ENCODE measurements at regions not wholly inside any gene's neighbourhood (a gene's known extent, or its start where the extent isn't known, plus 50 kb on each side); places are given as distances from the start of the nearest gene placed in this dataset.

DNA sequence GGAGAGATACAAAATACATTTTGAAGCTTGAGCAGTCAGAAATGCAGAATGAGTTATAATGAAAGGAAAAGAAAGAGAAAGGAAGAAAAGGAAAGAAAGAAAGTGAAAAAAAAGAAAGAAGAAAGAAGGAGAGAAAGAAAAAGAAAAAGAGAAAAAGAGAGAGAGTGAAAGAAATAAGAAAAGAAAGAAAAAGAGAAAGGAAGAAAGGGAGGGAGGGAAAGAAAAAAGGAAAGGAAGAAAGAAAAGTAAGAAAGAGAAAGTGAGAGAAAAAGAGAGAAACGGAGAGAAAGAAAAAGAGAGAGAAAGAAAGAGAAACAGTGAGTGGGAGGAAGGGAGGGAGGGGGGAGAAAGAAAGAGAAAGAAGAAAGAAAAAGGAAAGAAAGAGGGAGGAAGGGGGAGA lies 549.9 kb downstream of the GALC start:
- no peak overlapping the region for H3K4me2 ChIP-seq (ENCODE audit: low read length)
- no peaks in the 10 kb centered on the region for H3K79me2 ChIP-seq (ENCODE audit: control insufficient read depth, low read length)
- no peaks in the 10 kb centered on the region for H3K36me3 ChIP-seq (ENCODE audit: control insufficient read depth, low read length)
- TF ChIP-seq EZH2phosphoT487 (IDR thresholded peaks at IDR 0.05; ENCODE audit: borderline replicate concordance, low read length) = no peak
- TF ChIP-seq, protein P1, sequence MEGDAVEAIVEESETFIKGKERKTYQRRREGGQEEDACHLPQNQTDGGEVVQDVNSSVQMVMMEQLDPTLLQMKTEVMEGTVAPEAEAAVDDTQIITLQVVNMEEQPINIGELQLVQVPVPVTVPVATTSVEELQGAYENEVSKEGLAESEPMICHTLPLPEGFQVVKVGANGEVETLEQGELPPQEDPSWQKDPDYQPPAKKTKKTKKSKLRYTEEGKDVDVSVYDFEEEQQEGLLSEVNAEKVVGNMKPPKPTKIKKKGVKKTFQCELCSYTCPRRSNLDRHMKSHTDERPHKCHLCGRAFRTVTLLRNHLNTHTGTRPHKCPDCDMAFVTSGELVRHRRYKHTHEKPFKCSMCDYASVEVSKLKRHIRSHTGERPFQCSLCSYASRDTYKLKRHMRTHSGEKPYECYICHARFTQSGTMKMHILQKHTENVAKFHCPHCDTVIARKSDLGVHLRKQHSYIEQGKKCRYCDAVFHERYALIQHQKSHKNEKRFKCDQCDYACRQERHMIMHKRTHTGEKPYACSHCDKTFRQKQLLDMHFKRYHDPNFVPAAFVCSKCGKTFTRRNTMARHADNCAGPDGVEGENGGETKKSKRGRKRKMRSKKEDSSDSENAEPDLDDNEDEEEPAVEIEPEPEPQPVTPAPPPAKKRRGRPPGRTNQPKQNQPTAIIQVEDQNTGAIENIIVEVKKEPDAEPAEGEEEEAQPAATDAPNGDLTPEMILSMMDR (IDR thresholded peaks at IDR 0.05; ENCODE audit: low read depth, low read length, poor library complexity, severe bottlenecking) = no peak
- H3K4me3 ChIP-seq (ENCODE audit: low read length) = no peak overlapping the region
- H3K27me3 ChIP-seq (ENCODE audit: control insufficient read depth, low read length) = no peaks in the 10 kb centered on the region
- no peaks in the 10 kb centered on the region for H3K4me1 ChIP-seq (ENCODE audit: control insufficient read depth, low read length)
- H4K20me1 ChIP-seq (ENCODE audit: control insufficient read depth, insufficient read depth, low read depth, low read length) = no peaks in the 10 kb centered on the region
- no peaks in the 10 kb centered on the region for H3K9me2 ChIP-seq (replicated peaks; ENCODE audit: control insufficient read depth, low read length)
- H3K27ac ChIP-seq (ENCODE audit: low read depth, low read length) = no peak overlapping the region
- H3F3A ChIP-seq (ENCODE audit: control insufficient read depth, insufficient read depth) = no peaks in the 10 kb centered on the region
- H3K9me3 ChIP-seq (ENCODE audit: control insufficient read depth, insufficient read depth, low read length) = no peaks in the 10 kb centered on the region

DNA sequence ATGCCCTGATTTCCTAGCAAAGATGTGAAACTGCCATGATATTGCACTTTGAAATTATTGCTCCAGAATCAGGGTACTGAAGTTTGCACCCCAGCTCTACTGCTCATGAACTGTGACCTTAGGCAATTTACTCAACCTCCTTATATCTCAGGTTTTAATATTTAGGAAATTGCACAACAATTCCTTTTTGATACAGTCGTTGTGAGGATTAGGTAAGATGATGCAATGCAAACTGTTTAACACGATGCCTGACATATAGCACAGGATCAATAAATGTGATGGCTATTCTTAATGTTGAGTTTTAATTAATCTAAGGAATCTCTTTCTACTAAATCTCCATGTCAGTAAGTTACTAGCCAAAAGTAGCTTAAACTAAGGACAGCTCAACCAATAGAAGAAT lies 555.8 kb downstream of the GALC start:
- H3K4me3 ChIP-seq (ENCODE audit: low read length) = no peak overlapping the region
- H3F3A ChIP-seq (ENCODE audit: control insufficient read depth, insufficient read depth) = no peaks in the 10 kb centered on the region
- H3K9me3 ChIP-seq (ENCODE audit: control insufficient read depth, insufficient read depth, low read length) = no peaks in the 10 kb centered on the region
- no peaks in the 10 kb centered on the region for H4K20me1 ChIP-seq (ENCODE audit: control insufficient read depth, insufficient read depth, low read depth, low read length)
- no peak overlapping the region for H3K27ac ChIP-seq (ENCODE audit: low read depth, low read length)
- no peaks in the 10 kb centered on the region for H3K9me2 ChIP-seq (replicated peaks; ENCODE audit: control insufficient read depth, low read length)
- no peaks in the 10 kb centered on the region for H3K27me3 ChIP-seq (ENCODE audit: control insufficient read depth, low read length)
- H3K79me2 ChIP-seq (ENCODE audit: control insufficient read depth, low read length) = no peaks in the 10 kb centered on the region
- TF ChIP-seq, protein P1 (IDR thresholded peaks at IDR 0.05; ENCODE audit: low read depth, low read length, poor library complexity, severe bottlenecking) = no peak
- no peak for TF ChIP-seq EZH2phosphoT487 (IDR thresholded peaks at IDR 0.05; ENCODE audit: borderline replicate concordance, low read length)
- H3K4me2 ChIP-seq (ENCODE audit: low read length) = no peak overlapping the region
- H3K4me1 ChIP-seq (ENCODE audit: control insufficient read depth, low read length) = no peaks in the 10 kb centered on the region
- H3K36me3 ChIP-seq (ENCODE audit: control insufficient read depth, low read length) = no peaks in the 10 kb centered on the region

DNA sequence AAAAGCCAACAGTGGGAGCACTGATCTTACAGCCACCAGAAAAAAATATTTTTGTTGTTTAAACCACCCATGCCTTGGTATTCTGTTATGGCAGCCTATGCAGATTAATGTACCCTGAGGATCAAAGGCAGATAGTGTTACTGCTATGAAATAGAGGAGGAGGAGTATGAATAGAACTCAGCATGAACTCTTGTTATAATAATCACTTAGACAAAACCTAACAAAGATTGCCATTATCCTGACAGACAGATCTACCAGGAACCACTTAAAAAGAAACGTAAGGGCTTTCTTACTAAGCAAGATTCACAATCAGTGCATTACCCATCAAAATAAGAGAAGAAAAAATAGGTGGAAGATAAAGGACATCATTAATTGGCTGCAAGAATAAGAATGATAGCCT lies 558.3 kb downstream of the GALC start:
- Histone ChIP-seq H3F3A (ENCODE audit: control insufficient read depth, insufficient read depth) (no peaks in the 10 kb centered on the region), H3K9me3 (ENCODE audit: control insufficient read depth, insufficient read depth, low read length) (no peaks in the 10 kb centered on the region), H3K27me3 (ENCODE audit: control insufficient read depth, low read length) (no peaks in the 10 kb centered on the region), H3K4me2 (ENCODE audit: low read length) (no peak overlapping the region), H3K79me2 (ENCODE audit: control insufficient read depth, low read length) (no peaks in the 10 kb centered on the region), H3K27ac (ENCODE audit: low read depth, low read length) (no peak overlapping the region), H3K4me1 (ENCODE audit: control insufficient read depth, low read length) (no peaks in the 10 kb centered on the region), H3K4me3 (ENCODE audit: low read length) (no peak overlapping the region), H3K36me3 (ENCODE audit: control insufficient read depth, low read length) (no peaks in the 10 kb centered on the region), H3K9me2 (replicated peaks; ENCODE audit: control insufficient read depth, low read length) (no peaks in the 10 kb centered on the region), H4K20me1 (ENCODE audit: control insufficient read depth, insufficient read depth, low read depth, low read length) (no peaks in the 10 kb centered on the region)
- TF ChIP-seq EZH2phosphoT487 (IDR thresholded peaks at IDR 0.05; ENCODE audit: borderline replicate concordance, low read length) = no peak
- TF ChIP-seq, protein P1 (IDR thresholded peaks at IDR 0.05; ENCODE audit: low read depth, low read length, poor library complexity, severe bottlenecking) = no peak

DNA sequence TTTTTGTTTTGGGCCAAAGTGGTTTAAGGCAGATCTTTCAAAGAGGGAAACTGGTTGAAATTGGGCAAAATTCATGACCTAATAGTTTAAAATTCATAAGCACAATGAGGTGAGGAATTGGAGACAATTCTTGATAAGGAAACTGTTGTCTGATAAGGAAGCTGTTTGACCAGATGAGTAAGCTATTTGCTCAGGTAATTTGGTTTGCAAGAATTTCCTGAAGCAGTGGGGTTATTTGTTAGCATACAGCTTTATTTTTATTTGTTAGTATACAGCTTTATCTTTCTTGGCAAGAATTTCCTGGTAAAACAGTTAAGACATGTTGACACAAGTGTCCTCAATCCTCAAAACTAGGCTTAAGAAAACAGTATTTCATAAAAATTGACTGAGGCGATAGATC lies 559.0 kb downstream of the GALC start:
- no peaks in the 10 kb centered on the region for H4K20me1 ChIP-seq (ENCODE audit: control insufficient read depth, insufficient read depth, low read depth, low read length)
- no peaks in the 10 kb centered on the region for H3F3A ChIP-seq (ENCODE audit: control insufficient read depth, insufficient read depth)
- no peaks in the 10 kb centered on the region for H3K36me3 ChIP-seq (ENCODE audit: control insufficient read depth, low read length)
- H3K9me2 ChIP-seq (replicated peaks; ENCODE audit: control insufficient read depth, low read length) = no peaks in the 10 kb centered on the region
- H3K4me3 ChIP-seq (ENCODE audit: low read length) = no peak overlapping the region
- no peaks in the 10 kb centered on the region for H3K4me1 ChIP-seq (ENCODE audit: control insufficient read depth, low read length)
- no peak for TF ChIP-seq EZH2phosphoT487 (IDR thresholded peaks at IDR 0.05; ENCODE audit: borderline replicate concordance, low read length)
- TF ChIP-seq, protein P1 (IDR thresholded peaks at IDR 0.05; ENCODE audit: low read depth, low read length, poor library complexity, severe bottlenecking) = no peak
- H3K27me3 ChIP-seq (ENCODE audit: control insufficient read depth, low read length) = no peaks in the 10 kb centered on the region
- no peaks in the 10 kb centered on the region for H3K79me2 ChIP-seq (ENCODE audit: control insufficient read depth, low read length)
- no peak overlapping the region for H3K27ac ChIP-seq (ENCODE audit: low read depth, low read length)
- H3K4me2 ChIP-seq (ENCODE audit: low read length) = no peak overlapping the region
- H3K9me3 ChIP-seq (ENCODE audit: control insufficient read depth, insufficient read depth, low read length) = no peaks in the 10 kb centered on the region
